ENCODE measurements at regions not wholly inside any gene's neighbourhood (a gene's known extent, or its start where the extent isn't known, plus 50 kb on each side); places are given as distances from the start of the nearest gene placed in this dataset.

GRCh38 chr13:90751026-90751425 is 596.5 kb upstream of the MIR17HG start:
- no peak for TF ChIP-seq EZH2phosphoT487 (conservative IDR thresholded peaks at IDR 0.05; ENCODE audit: low read length)
- no peak for TF ChIP-seq CTCF (IDR thresholded peaks at IDR 0.05; ENCODE audit: insufficient read depth, low read length, poor library complexity, severe bottlenecking)
